SK-N-MC (cell line): ENCODE measurements at regions not wholly inside any gene's neighbourhood (a gene's known extent, or its start where the extent isn't known, plus 50 kb on each side); places are given as distances from the start of the nearest gene placed in this dataset.
"Not testable (repeated sequence)": the region's sequence is repeated elsewhere in the genome, so short reads cannot be mapped to it uniquely, and the experiment has no call there.

ENCODE experiments used
- DNase-seq: peaks from one replicate; pipeline ENCODE4 v3.0.0-alpha.2; 2011; ENCODE audit warnings: low read depth, low spot score
- H3K27ac ChIP-seq: fragments of 200-600 bp; sonication (generic); 2 replicates; pipeline ENCODE4 v1.5.1; 2016; ENCODE audit warnings: mixed run types
- H3K36me3 ChIP-seq: fragments of 200-600 bp; sonication (generic); 2 replicates; pipeline ENCODE4 v1.6.1; 2017; ENCODE audit warnings: antibody characterized with exemption, low read length, mixed read lengths; ENCODE audit not compliant: insufficient read depth
- H3K4me3 ChIP-seq: fragments of 200-600 bp; sonication (generic); 2 replicates; pipeline ENCODE4 v1.5.1; 2016
- H3K9ac ChIP-seq: fragments of 200-600 bp; sonication (generic); 2 replicates; pipeline ENCODE4 v1.8.0; 2017; ENCODE audit warnings: mixed run types, mixed read lengths; ENCODE audit not compliant: insufficient read length
- H3K9me3 ChIP-seq: fragments of 200-600 bp; sonication (generic); 2 replicates; pipeline ENCODE4 v1.6.1; 2017; ENCODE audit warnings: low read depth, mild to moderate bottlenecking, antibody characterized with exemption, low read length, moderate library complexity, mixed read lengths
- EZH2 ChIP-seq: fragments of 200-600 bp; sonication (generic); IDR thresholded peaks from one replicate; pipeline ENCODE4 v1.6.1; 2017; ENCODE audit warnings: antibody characterized with exemption
- FOXP2 ChIP-seq: optimal IDR thresholded peaks from 2 replicates; pipeline ENCODE3; 2011; ENCODE audit warnings: mild to moderate bottlenecking, moderate library complexity; ENCODE audit not compliant: insufficient read depth; ENCODE audit errors: extremely low read length, control extremely low read depth
- POLR2AphosphoS5 ChIP-seq: IDR thresholded peaks from 2 replicates; pipeline ENCODE4 v1.6.1; 2012; ENCODE audit warnings: mild to moderate bottlenecking, low read depth, low read length, borderline replicate concordance

GRCh38 chr9:103323699-103324098 is 328.6 kb downstream of the CYLC2 start:
- TF ChIP-seq EZH2, result no peak
- no peak for TF ChIP-seq POLR2AphosphoS5
- TF ChIP-seq FOXP2, result no peak
- Histone ChIP-seq H3K9ac (no peak overlapping the region), H3K36me3 (no peaks in the 10 kb centered on the region), H3K9me3 (no peaks in the 10 kb centered on the region), H3K27ac (no peak overlapping the region), H3K4me3 (no peak overlapping the region)
- DNase-seq, result no peak

- Histone ChIP-seq H3K36me3 (no peaks in the 10 kb centered on the region), H3K4me3 (no peak overlapping the region), H3K9me3 (no peaks in the 10 kb centered on the region), H3K27ac (no peak overlapping the region), H3K9ac (no peak overlapping the region)
- no peak for TF ChIP-seq FOXP2
- no peak for TF ChIP-seq EZH2
- TF ChIP-seq POLR2AphosphoS5, result no peak
- DNase-seq, result no peak
Observed at GRCh38 chr9:103335461-103335860, 340.3 kb downstream of the CYLC2 start.

- H3K36me3 ChIP-seq, result no peaks in the 10 kb centered on the region
- TF ChIP-seq POLR2AphosphoS5, result no peak
- TF ChIP-seq EZH2, result no peak
- no peak for TF ChIP-seq FOXP2
- DNase-seq, result no peak
- H3K27ac ChIP-seq, result no peak overlapping the region
- no peaks in the 10 kb centered on the region for H3K9me3 ChIP-seq
- no peak overlapping the region for H3K9ac ChIP-seq
- H3K4me3 ChIP-seq, result no peak overlapping the region
Observed at GRCh38 chr9:103355000-103355399, 359.9 kb downstream of the CYLC2 start.

GRCh38 chr9:103357980-103358379 is 362.8 kb downstream of the CYLC2 start:
- H3K27ac ChIP-seq, H3K4me3 ChIP-seq, H3K9me3 ChIP-seq: not testable (repeated sequence)

GRCh38 chr9:103361906-103362305 is 366.8 kb downstream of the CYLC2 start:
- no peak overlapping the region for H3K27ac ChIP-seq
- H3K36me3 ChIP-seq, result no peaks in the 10 kb centered on the region
- H3K4me3 ChIP-seq, result no peak overlapping the region
- DNase-seq, result no peak
- no peaks in the 10 kb centered on the region for H3K9me3 ChIP-seq
- no peak overlapping the region for H3K9ac ChIP-seq
- TF ChIP-seq FOXP2, result no peak
- no peak for TF ChIP-seq EZH2
- no peak for TF ChIP-seq POLR2AphosphoS5

More at GRCh38 chr9:103357980-103358379, 362.8 kb downstream of the CYLC2 start:
- DNase-seq, H3K36me3 ChIP-seq, H3K9ac ChIP-seq: not testable (repeated sequence)

GRCh38 chr9:103362986-103363385 is 367.9 kb downstream of the CYLC2 start:
- no peak overlapping the region for H3K9ac ChIP-seq
- no peak overlapping the region for H3K27ac ChIP-seq
- TF ChIP-seq POLR2AphosphoS5 (no peak), EZH2 (no peak), FOXP2 (no peak)
- DNase-seq, result no peak
- H3K9me3 ChIP-seq, result no peaks in the 10 kb centered on the region
- no peaks in the 10 kb centered on the region for H3K36me3 ChIP-seq
- no peak overlapping the region for H3K4me3 ChIP-seq

GRCh38 chr9:103364753-103365152 is 369.6 kb downstream of the CYLC2 start:
- no peak overlapping the region for H3K27ac ChIP-seq
- H3K4me3 ChIP-seq, result no peak overlapping the region
- no peaks in the 10 kb centered on the region for H3K36me3 ChIP-seq
- no peaks in the 10 kb centered on the region for H3K9me3 ChIP-seq
- TF ChIP-seq FOXP2, result no peak
- TF ChIP-seq EZH2, result no peak
- TF ChIP-seq POLR2AphosphoS5, result no peak
- DNase-seq, result no peak
- H3K9ac ChIP-seq, result no peak overlapping the region

GRCh38 chr9:103371152-103371551 is 376.0 kb downstream of the CYLC2 start:
- Histone ChIP-seq H3K9me3 (no peaks in the 10 kb centered on the region), H3K4me3 (no peak overlapping the region), H3K36me3 (no peaks in the 10 kb centered on the region), H3K9ac (no peak overlapping the region), H3K27ac (no peak overlapping the region)
- TF ChIP-seq FOXP2 (no peak), POLR2AphosphoS5 (no peak), EZH2 (no peak)
- no peak for DNase-seq

GRCh38 chr9:103372828-103373227 is 377.7 kb downstream of the CYLC2 start:
- no peak overlapping the region for H3K27ac ChIP-seq
- H3K36me3 ChIP-seq, result no peaks in the 10 kb centered on the region
- H3K9ac ChIP-seq, result no peak overlapping the region
- H3K9me3 ChIP-seq, result no peaks in the 10 kb centered on the region
- H3K4me3 ChIP-seq, result no peak overlapping the region
- DNase-seq, result no peak
- TF ChIP-seq POLR2AphosphoS5 (no peak), FOXP2 (no peak), EZH2 (no peak)

GRCh38 chr9:103377667-103378066 is 382.5 kb downstream of the CYLC2 start:
- H3K27ac ChIP-seq, result no peak overlapping the region
- no peak for TF ChIP-seq EZH2
- TF ChIP-seq POLR2AphosphoS5, result no peak
- TF ChIP-seq FOXP2, result no peak
- no peak overlapping the region for H3K4me3 ChIP-seq
- DNase-seq, result no peak
- H3K36me3 ChIP-seq, result no peaks in the 10 kb centered on the region
- no peaks in the 10 kb centered on the region for H3K9me3 ChIP-seq
- no peak overlapping the region for H3K9ac ChIP-seq
